Upper lobe of right lung (tissue), 1 donor: ENCODE measurements at regions not wholly inside any gene's neighbourhood (a gene's known extent, or its start where the extent isn't known, plus 50 kb on each side); places are given as distances from the start of the nearest gene placed in this dataset.
A peak's percentile ranks its signal among the peaks of the same experiment; 100 is the strongest.

Experiments
- ATAC-seq: fragments of 200-7000 bp; cut with Tn5 transposase; one replicate; pipeline ENCODE4 v1.9.1; 2020; ENCODE audit warnings: mild to moderate bottlenecking, moderate library complexity
- DNase-seq: peaks from one replicate; pipeline ENCODE4 v3.0.0-alpha.2; 2020
- H3K27ac ChIP-seq: fragments of 200-600 bp; one replicate; pipeline ENCODE4 v1.8.0; 2022
- H3K27me3 ChIP-seq: fragments of 200-600 bp; one replicate; pipeline ENCODE4 v1.8.0; 2022; ENCODE audit warnings: mild to moderate bottlenecking
- H3K36me3 ChIP-seq: fragments of 200-600 bp; one replicate; pipeline ENCODE4 v1.8.0; 2022
- H3K4me1 ChIP-seq: fragments of 200-600 bp; one replicate; pipeline ENCODE4 v1.8.0; 2022
- H3K4me3 ChIP-seq: fragments of 200-600 bp; one replicate; pipeline ENCODE4 v1.8.0; 2022; ENCODE audit warnings: mild to moderate bottlenecking
- H3K9me3 ChIP-seq: fragments of 200-600 bp; one replicate; pipeline ENCODE4 v1.8.0; 2022
- CTCF ChIP-seq: fragments of 200-600 bp; IDR thresholded peaks from one replicate; pipeline ENCODE4 v1.8.0; 2022; ENCODE audit warnings: antibody characterized with exemption
- intact Hi-C: fragments of 100-400 bp; cut with DNase I; formaldehyde crosslinking; loops from one replicate; pipeline ENCODE4 v1.11.0; 2022
- donor health status: DM: no; HTN: yes; CAD: no; lungs with severe emphysema.

GRCh38 chr12:96136161-96136560 lies 58.0 kb upstream of the ELK3 start:
- H3K27ac ChIP-seq: no peak overlapping the region
- H3K4me3 ChIP-seq: no peak overlapping the region
- H3K27me3 ChIP-seq: no peaks in the 10 kb centered on the region
- TF ChIP-seq CTCF: no peak
- peaks cover 7% of the 10 kb centered on the region for H3K4me1 ChIP-seq
- intact Hi-C loops: no loop called here
- no peaks in the 10 kb centered on the region for H3K9me3 ChIP-seq
- no peaks in the 10 kb centered on the region for H3K36me3 ChIP-seq
- no peak for DNase-seq
- peak; percentile 59 for ATAC-seq

GRCh38 chr12:96136725-96137378 lies 57.3 kb upstream of the ELK3 start:
- Histone ChIP-seq H3K27me3 (no peaks in the 10 kb centered on the region), H3K4me3 (no peak overlapping the region), H3K4me1 (peaks cover 7% of the 10 kb centered on the region), H3K9me3 (no peaks in the 10 kb centered on the region), H3K36me3 (no peaks in the 10 kb centered on the region), H3K27ac (no peak overlapping the region)
- TF ChIP-seq CTCF: no peak
- intact Hi-C loops: no loop called here
- peak; percentile 23 for ATAC-seq
- no peak for DNase-seq

GRCh38 chr12:96140174-96140573 lies 54.0 kb upstream of the ELK3 start:
- H3K27ac ChIP-seq: no peak overlapping the region
- no peak for TF ChIP-seq CTCF
- H3K27me3 ChIP-seq: no peaks in the 10 kb centered on the region
- H3K9me3 ChIP-seq: no peaks in the 10 kb centered on the region
- no peak overlapping the region for H3K4me3 ChIP-seq
- H3K4me1 ChIP-seq: peaks cover 22% of the 10 kb centered on the region
- no peaks in the 10 kb centered on the region for H3K36me3 ChIP-seq
- ATAC-seq (no peak), DNase-seq (no peak)
- intact Hi-C loops: no loop called here

- H3K9me3 ChIP-seq: no peaks in the 10 kb centered on the region
- H3K27me3 ChIP-seq: no peaks in the 10 kb centered on the region
- intact Hi-C loops: no loop called here
- no peaks in the 10 kb centered on the region for H3K36me3 ChIP-seq
- DNase-seq (no peak), ATAC-seq (no peak)
- no peak overlapping the region for H3K4me3 ChIP-seq
- no peak overlapping the region for H3K27ac ChIP-seq
- TF ChIP-seq CTCF: no peak
- H3K4me1 ChIP-seq: peaks cover 17% of the 10 kb centered on the region
Measured at GRCh38 chr12:96141216-96141912, 52.8 kb upstream of the ELK3 start.

GRCh38 chr12:96143392-96143791 lies 50.8 kb upstream of the ELK3 start:
- Histone ChIP-seq H3K27me3 (no peaks in the 10 kb centered on the region), H3K4me3 (no peak overlapping the region), H3K4me1 (peaks cover 15% of the 10 kb centered on the region), H3K27ac (no peak overlapping the region), H3K36me3 (no peaks in the 10 kb centered on the region), H3K9me3 (no peaks in the 10 kb centered on the region)
- DNase-seq (no peak), ATAC-seq (peak; percentile 36)
- TF ChIP-seq CTCF: no peak
- intact Hi-C loops: no loop called here
